Loucy (cell line): ENCODE measurements at regions not wholly inside any gene's neighbourhood (a gene's known extent, or its start where the extent isn't known, plus 50 kb on each side); places are given as distances from the start of the nearest gene placed in this dataset.

Experiments used
- EZH2phosphoT487 ChIP-seq: fragments of 200-600 bp; IDR thresholded peaks from 2 replicates; pipeline ENCODE4 v1.6.1; 2018; ENCODE audit warnings: antibody characterized with exemption, mild to moderate bottlenecking, moderate library complexity, borderline replicate concordance
- TF ChIP-seq, protein P1 (sequence below): fragments of 200-600 bp; sonication (generic); conservative IDR thresholded peaks from 2 replicates; pipeline ENCODE4 v1.5.1; 2014; ENCODE audit warnings: mild to moderate bottlenecking, antibody characterized with exemption, low read length

DNA sequence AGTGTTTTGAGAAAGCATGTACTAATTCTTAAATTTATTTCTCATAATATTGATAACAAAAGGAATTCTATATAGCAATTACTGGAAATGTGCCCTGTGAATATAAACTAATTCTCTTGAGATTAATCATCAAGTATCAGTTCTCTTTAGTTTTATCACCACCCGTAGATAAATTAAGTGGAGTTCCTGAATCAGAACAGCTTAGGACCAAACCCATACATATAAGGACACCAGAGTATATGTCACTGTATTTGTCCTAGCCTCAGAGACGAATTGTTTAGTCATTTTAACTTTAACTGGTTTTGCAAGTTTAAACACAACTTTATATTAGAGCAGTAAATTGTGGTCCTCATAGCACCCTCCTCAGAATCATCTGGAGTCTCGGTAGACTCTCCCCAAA, 572.0 kb downstream of the UTRN start:
- TF ChIP-seq, protein P1, sequence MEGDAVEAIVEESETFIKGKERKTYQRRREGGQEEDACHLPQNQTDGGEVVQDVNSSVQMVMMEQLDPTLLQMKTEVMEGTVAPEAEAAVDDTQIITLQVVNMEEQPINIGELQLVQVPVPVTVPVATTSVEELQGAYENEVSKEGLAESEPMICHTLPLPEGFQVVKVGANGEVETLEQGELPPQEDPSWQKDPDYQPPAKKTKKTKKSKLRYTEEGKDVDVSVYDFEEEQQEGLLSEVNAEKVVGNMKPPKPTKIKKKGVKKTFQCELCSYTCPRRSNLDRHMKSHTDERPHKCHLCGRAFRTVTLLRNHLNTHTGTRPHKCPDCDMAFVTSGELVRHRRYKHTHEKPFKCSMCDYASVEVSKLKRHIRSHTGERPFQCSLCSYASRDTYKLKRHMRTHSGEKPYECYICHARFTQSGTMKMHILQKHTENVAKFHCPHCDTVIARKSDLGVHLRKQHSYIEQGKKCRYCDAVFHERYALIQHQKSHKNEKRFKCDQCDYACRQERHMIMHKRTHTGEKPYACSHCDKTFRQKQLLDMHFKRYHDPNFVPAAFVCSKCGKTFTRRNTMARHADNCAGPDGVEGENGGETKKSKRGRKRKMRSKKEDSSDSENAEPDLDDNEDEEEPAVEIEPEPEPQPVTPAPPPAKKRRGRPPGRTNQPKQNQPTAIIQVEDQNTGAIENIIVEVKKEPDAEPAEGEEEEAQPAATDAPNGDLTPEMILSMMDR, result no peak
- TF ChIP-seq EZH2phosphoT487, result no peak
